Adrenal gland (tissue), 9 donors: ENCODE measurements at regions not wholly inside any gene's neighbourhood (a gene's known extent, or its start where the extent isn't known, plus 50 kb on each side); places are given as distances from the start of the nearest gene placed in this dataset.
"Not testable (repeated sequence)": the region's sequence is repeated elsewhere in the genome, so short reads cannot be mapped to it uniquely, and the experiment has no call there.

ENCODE experiments used
- DNase-seq, 7 donors: peaks; one replicate each; pipeline ENCODE4 v3.0.0-alpha.2; 2019 to 2020
- H3K27ac ChIP-seq, 5 donors: fragments of 200-600 bp; sonication (generic) in 4 of 5; 1 replicate in 3 of 5; 2 replicates in 2 of 5; pipeline versions ENCODE4 v1.5.1 to v1.8.0; 2016 to 2020; ENCODE audit warnings: mild to moderate bottlenecking in 1 of 5
- H3K27me3 ChIP-seq: fragments of 200-600 bp; 2 replicates; pipeline ENCODE4 v1.8.0; 2021
- H3K36me3 ChIP-seq, 2 donors: fragments of 200-600 bp; replicated peaks in 1 of 2; 1 replicate in 1 of 2; 2 replicates in 1 of 2; pipeline versions ENCODE4 v1.5.1 to v1.8.0; 2018 to 2022
- H3K4me1 ChIP-seq, 2 donors: fragments of 200-600 bp; replicated peaks in 1 of 2; 1 replicate in 1 of 2; 2 replicates in 1 of 2; pipeline versions ENCODE4 v1.5.1 to v1.8.0; 2018 to 2021
- H3K4me3 ChIP-seq, 4 donors: fragments of 200-600 bp; sonication (generic) in 3 of 4; one replicate each; pipeline ENCODE4 v1.5.1; 2016 to 2018
- H3K9me3 ChIP-seq, 3 donors: fragments of 200-600 bp; sonication (generic) in 1 of 3; replicated peaks in 1 of 3; 1 replicate in 2 of 3; 2 replicates in 1 of 3; pipeline versions ENCODE4 v1.5.1 to v1.8.0; 2016 to 2021
- POLR2A ChIP-seq, 2 donors: fragments of 450-650 bp; IDR thresholded peaks; one replicate each; pipeline ENCODE4 v1.6.1; 2017; ENCODE audit warnings: antibody characterized with exemption in 2 of 2, mild to moderate bottlenecking in 2 of 2, moderate library complexity in 1 of 2
- WGBS, 4 donors: extraction: QIAGEN DNeasy Blood & Tissue Kit in 2 of 4; methylation state at CpG; one replicate each; pipeline versions ENCODE4 v1.1.5 to v1.1.7; 2013 to 2017; 5-methylcytosine and 5-hydroxymethylcytosine counted together
- intact Hi-C, 2 donors: fragments of 100-400 bp; cut with DNase I; formaldehyde crosslinking; loops; one replicate each; pipeline versions ENCODE4 v1.14.1 to v1.15.0; 2022 to 2023
- TF ChIP-seq, protein P1 (sequence below), 6 experiments: fragments of 450-650 bp in 4 of 6; fragments of 200-600 bp in 2 of 6; sonication (generic) in 1 of 6; IDR thresholded peaks; 1 replicate in 5 of 6; 2 replicates in 1 of 6; pipeline versions ENCODE4 v1.5.1 to v1.8.0; 2016 to 2021; ENCODE audit warnings: antibody characterized with exemption in 6 of 6, mild to moderate bottlenecking in 2 of 6, moderate library complexity in 1 of 6
- donor health status: healthy with polysubstance abuse.
- donor health status: Bipolar disorder and iron deficiency.
- donor health status: DM: yes; HTN: yes; CAD: no.
- donor health status: DM: no; HTN: no; CAD: no.
- donor health status: DM: no; HTN: no; CAD: no.

DNA sequence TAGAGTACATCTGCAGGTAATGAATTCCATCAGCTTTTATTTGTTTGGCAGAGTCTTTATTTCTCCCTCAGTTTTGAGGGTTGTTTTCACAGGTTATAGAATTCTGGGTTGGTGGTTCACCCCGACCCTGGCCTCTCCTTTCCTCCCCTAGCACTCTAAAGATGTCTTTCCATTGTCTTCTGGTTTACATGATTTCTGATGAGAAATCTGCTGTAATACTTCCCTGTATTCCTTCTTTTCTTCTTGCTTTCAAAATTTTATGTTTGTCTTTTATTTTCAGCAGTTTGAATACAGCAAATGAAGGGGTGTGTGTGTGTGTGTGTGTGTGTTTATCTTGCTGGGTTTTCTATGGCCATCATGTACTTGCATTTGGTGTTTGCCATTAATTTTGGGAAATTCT is 312.0 kb upstream of the RPS23 start:
- H3K4me1 ChIP-seq = peaks cover 0 to 12% of the 10 kb centered on the region in 2 donors
- no peak for DNase-seq
- TF ChIP-seq POLR2A (IDR thresholded peaks at IDR 0.05) = no peak
- TF ChIP-seq, protein P1, sequence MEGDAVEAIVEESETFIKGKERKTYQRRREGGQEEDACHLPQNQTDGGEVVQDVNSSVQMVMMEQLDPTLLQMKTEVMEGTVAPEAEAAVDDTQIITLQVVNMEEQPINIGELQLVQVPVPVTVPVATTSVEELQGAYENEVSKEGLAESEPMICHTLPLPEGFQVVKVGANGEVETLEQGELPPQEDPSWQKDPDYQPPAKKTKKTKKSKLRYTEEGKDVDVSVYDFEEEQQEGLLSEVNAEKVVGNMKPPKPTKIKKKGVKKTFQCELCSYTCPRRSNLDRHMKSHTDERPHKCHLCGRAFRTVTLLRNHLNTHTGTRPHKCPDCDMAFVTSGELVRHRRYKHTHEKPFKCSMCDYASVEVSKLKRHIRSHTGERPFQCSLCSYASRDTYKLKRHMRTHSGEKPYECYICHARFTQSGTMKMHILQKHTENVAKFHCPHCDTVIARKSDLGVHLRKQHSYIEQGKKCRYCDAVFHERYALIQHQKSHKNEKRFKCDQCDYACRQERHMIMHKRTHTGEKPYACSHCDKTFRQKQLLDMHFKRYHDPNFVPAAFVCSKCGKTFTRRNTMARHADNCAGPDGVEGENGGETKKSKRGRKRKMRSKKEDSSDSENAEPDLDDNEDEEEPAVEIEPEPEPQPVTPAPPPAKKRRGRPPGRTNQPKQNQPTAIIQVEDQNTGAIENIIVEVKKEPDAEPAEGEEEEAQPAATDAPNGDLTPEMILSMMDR (IDR thresholded peaks at IDR 0.05) = no peak
- no peaks in the 10 kb centered on the region for H3K27me3 ChIP-seq
- no peak overlapping the region for H3K4me3 ChIP-seq
- H3K9me3 ChIP-seq = no peaks in the 10 kb centered on the region
- 79 to 89% (median 80%) methylated on average over 1 of the region's 1 CpG for WGBS, 4 donors
- no peak overlapping the region for H3K27ac ChIP-seq
- no peaks in the 10 kb centered on the region for H3K36me3 ChIP-seq
- intact Hi-C loops = no loop called here

DNA sequence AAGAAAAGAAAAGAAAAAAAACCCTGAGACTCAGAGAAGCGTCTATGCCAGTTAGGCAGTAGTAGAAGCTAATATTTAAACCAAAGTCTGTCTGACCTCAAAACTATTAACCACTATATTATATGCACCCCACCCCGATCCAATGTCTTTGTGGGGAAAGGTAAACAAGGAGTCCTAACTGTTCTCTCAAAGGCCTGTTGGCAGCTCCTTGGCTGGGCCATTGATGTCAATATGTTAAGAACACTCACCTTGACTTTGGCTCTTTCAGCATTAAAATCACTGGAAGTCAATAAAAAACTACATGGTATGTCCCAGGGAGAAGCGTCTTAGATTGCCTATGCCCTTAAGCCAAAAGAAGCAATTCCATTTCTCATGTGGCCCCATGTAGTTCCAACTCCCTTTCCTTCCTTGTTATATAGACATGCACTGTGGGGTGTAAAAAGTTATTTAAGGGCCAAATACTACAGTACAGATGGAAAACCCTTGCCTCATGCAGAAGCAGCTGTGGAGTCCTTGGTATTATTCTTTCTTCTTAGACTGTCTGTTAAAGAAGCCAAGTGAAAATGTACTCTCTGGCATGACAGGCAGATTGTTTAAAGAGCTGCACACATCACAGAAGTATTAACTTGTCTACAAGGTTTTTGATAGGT is 308.6 kb upstream of the RPS23 start:
- H3K27me3 ChIP-seq = no peaks in the 10 kb centered on the region
- H3K4me1 ChIP-seq = no peaks in the 10 kb centered on the region
- H3K9me3 ChIP-seq = peaks cover 0 to 6% (median 0%) of the 10 kb centered on the region in 3 donors
- WGBS, 4 donors = 79 to 86% (median 84%) methylated on average over 3 of the region's 3 CpGs
- TF ChIP-seq, protein P1 (IDR thresholded peaks at IDR 0.05) = no peak
- TF ChIP-seq POLR2A (IDR thresholded peaks at IDR 0.05) = no peak
- no peaks in the 10 kb centered on the region for H3K36me3 ChIP-seq
- H3K27ac ChIP-seq = no peak overlapping the region
- DNase-seq = no peak
- H3K4me3 ChIP-seq = no peak overlapping the region
- intact Hi-C loops = no loop called here

DNA sequence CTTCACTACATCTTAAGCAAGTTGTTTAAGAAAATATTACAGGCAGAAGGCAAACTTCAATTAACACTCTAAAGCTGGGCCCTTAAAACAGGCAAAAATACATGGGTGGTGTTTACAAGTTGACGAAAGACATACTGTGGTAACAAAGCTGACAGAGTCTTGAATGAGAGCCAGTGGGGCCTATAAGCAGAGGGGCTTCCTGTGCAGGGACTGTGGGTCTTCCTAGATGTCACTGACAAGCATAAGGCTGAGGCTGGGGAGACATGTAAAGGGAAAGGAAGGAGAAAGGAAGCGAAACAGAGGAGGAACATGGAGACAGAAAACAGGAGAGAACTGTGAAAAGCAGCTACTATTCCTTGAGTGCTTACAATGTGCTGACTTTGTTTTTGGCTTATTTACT is 308.0 kb upstream of the RPS23 start:
- H3K4me1 ChIP-seq = no peaks in the 10 kb centered on the region
- TF ChIP-seq POLR2A (IDR thresholded peaks at IDR 0.05) = no peak
- TF ChIP-seq, protein P1 (IDR thresholded peaks at IDR 0.05) = no peak
- peaks cover 0 to 6% (median 0%) of the 10 kb centered on the region in 3 donors for H3K9me3 ChIP-seq
- H3K36me3 ChIP-seq = no peaks in the 10 kb centered on the region
- 70 to 81% (median 73%) methylated on average over 2 of the region's 2 CpGs for WGBS, 4 donors
- H3K27ac ChIP-seq = no peak overlapping the region
- DNase-seq = no peak
- intact Hi-C loops = no loop called here
- no peak overlapping the region for H3K4me3 ChIP-seq
- H3K27me3 ChIP-seq = no peaks in the 10 kb centered on the region

DNA sequence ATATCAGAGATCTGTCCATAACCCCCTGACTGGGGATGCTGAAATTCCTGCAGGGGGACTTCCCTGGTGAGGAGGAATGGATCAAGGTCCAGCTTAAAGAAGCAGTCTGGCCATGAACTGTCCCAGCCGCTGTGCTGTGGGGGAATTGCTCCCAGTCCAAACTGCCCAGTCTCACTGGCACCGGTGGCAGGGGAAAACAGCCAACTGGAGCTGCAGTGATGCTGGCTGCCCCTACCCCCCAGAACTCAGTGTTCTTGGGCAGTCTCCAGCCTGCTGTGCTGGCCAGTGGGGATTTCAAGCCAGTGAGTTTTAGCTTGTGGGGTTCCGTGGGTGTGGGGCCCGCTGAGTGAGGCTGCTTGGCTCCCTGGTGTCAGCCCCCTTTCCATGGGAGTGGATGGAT is 306.5 kb upstream of the RPS23 start:
- TF ChIP-seq, protein P1 (IDR thresholded peaks at IDR 0.05) = no peak
- no peak for TF ChIP-seq POLR2A (IDR thresholded peaks at IDR 0.05)
- no peak for DNase-seq
- peaks cover 0 to 6% (median 0%) of the 10 kb centered on the region in 3 donors for H3K9me3 ChIP-seq
- no peak overlapping the region for H3K27ac ChIP-seq
- intact Hi-C loops = no loop called here
- no peaks in the 10 kb centered on the region for H3K4me1 ChIP-seq
- no peaks in the 10 kb centered on the region for H3K27me3 ChIP-seq
- H3K4me3 ChIP-seq = no peak overlapping the region
- 83 to 100% (median 94%) methylated on average over 4 of the region's 4 CpGs for WGBS, 4 donors
- H3K36me3 ChIP-seq = no peaks in the 10 kb centered on the region

DNA sequence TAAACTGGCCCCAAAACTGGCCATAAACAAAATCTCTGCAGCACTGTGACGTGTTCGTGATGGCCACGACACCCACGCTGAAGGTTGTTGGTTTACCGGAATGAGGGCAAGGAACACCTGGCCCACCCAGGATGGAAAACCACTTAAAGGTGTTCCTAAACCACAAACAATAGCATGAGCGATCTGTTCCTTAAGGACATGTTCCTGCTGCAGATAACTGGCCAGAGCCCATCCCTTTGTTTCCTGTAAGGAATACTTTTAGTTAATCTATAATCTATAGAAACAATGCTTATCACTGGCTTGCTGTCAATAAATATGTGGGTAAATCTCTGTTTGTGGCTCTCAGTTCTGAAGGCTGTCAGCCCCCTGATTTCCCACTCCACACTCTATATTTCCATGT is 305.2 kb upstream of the RPS23 start:
- intact Hi-C loops, DNase-seq, H3K27ac ChIP-seq, H3K9me3 ChIP-seq, H3K27me3 ChIP-seq, H3K36me3 ChIP-seq, H3K4me3 ChIP-seq, H3K4me1 ChIP-seq: not testable (repeated sequence)
- WGBS, 4 donors = 94 to 100% (median 99%) methylated on average over 6 of the region's 6 CpGs
